Lower leg skin (tissue), 4 donors: ENCODE measurements at regions not wholly inside any gene's neighbourhood (a gene's known extent, or its start where the extent isn't known, plus 50 kb on each side); places are given as distances from the start of the nearest gene placed in this dataset.

Experiments used
- DNase-seq, 2 donors: peaks; one replicate each; pipeline ENCODE4 v3.0.0-alpha.2; 2019; ENCODE audit warnings: low spot score in 2 of 2
- H3K4me3 ChIP-seq: fragments of 200-600 bp; sonication (generic); 2 replicates; pipeline ENCODE4 v1.5.1; 2017; ENCODE audit warnings: mild to moderate bottlenecking, low read depth; ENCODE audit not compliant: poor library complexity, severe bottlenecking
- POLR2A ChIP-seq, 2 donors: fragments of 450-650 bp; IDR thresholded peaks; one replicate each; pipeline ENCODE4 v1.6.1; 2016 to 2017; ENCODE audit warnings: antibody characterized with exemption in 2 of 2, mild to moderate bottlenecking in 1 of 2, moderate library complexity in 1 of 2
- WGBS, 2 donors: methylation state at CpG; one replicate each; pipeline ENCODE4 v1.1.5; 2018; 5-methylcytosine and 5-hydroxymethylcytosine counted together
- intact Hi-C: fragments of 100-400 bp; cut with DNase I; formaldehyde crosslinking; loops from one replicate; pipeline ENCODE4 v1.15.0; 2023; ENCODE audit warnings: low total_unique reads
- TF ChIP-seq, protein P1 (sequence below), 3 donors: fragments of 450-650 bp; IDR thresholded peaks; one replicate each; pipeline ENCODE4 v1.5.1; 2016; ENCODE audit warnings: antibody characterized with exemption in 3 of 3, mild to moderate bottlenecking in 3 of 3, moderate library complexity in 2 of 3

DNA sequence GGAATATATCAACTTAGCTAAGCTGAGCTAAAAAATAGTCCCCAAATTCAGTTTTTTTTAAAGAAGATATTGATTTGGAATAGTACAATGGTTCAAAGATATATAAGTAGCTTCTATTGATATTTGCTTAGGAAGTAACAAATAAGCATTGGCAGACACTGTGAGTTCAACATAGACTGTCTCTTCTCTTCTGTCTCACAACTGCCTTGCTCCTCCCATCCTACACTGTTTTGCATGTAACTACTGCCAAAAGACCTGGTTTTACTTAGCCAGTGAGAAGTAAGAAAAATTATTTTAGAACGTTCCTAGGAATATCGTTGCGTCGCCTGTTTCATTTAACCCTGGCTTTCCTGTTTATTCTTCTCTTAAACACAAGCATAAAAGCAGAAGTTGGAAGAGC is 859.0 kb upstream of the SPRY2 start:
- intact Hi-C loops, result no loop called here
- TF ChIP-seq, protein P1, sequence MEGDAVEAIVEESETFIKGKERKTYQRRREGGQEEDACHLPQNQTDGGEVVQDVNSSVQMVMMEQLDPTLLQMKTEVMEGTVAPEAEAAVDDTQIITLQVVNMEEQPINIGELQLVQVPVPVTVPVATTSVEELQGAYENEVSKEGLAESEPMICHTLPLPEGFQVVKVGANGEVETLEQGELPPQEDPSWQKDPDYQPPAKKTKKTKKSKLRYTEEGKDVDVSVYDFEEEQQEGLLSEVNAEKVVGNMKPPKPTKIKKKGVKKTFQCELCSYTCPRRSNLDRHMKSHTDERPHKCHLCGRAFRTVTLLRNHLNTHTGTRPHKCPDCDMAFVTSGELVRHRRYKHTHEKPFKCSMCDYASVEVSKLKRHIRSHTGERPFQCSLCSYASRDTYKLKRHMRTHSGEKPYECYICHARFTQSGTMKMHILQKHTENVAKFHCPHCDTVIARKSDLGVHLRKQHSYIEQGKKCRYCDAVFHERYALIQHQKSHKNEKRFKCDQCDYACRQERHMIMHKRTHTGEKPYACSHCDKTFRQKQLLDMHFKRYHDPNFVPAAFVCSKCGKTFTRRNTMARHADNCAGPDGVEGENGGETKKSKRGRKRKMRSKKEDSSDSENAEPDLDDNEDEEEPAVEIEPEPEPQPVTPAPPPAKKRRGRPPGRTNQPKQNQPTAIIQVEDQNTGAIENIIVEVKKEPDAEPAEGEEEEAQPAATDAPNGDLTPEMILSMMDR (IDR thresholded peaks at IDR 0.05), result no peak
- no peak for TF ChIP-seq POLR2A (IDR thresholded peaks at IDR 0.05)
- 45 to 49% methylated on average over 4 of the region's 4 CpGs for WGBS, 2 donors
- DNase-seq, result no peak
- H3K4me3 ChIP-seq, result no peak overlapping the region

DNA sequence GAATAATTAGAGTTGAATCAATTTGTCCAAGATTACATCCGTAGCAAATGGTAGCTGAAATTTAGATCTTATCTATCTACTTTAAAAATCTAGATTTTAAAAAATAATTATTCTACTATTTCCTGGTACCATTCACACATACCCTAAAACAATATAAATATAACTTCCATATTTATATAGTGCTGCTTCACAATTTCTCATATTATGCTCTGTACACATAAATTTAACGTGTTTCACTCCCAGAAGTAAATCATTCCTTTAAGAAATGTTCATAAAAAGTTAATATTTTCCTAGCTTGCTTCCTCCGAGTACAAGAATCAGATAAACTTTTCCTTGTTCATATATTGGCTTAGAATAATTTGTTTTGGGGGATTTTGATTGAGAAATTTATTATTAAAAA is 857.0 kb upstream of the SPRY2 start:
- DNase-seq, result no peak
- intact Hi-C loops, result no loop called here
- 59 to 60% methylated on average over 3 of the region's 3 CpGs for WGBS, 2 donors
- TF ChIP-seq POLR2A (IDR thresholded peaks at IDR 0.05), result no peak
- H3K4me3 ChIP-seq, result no peak overlapping the region

DNA sequence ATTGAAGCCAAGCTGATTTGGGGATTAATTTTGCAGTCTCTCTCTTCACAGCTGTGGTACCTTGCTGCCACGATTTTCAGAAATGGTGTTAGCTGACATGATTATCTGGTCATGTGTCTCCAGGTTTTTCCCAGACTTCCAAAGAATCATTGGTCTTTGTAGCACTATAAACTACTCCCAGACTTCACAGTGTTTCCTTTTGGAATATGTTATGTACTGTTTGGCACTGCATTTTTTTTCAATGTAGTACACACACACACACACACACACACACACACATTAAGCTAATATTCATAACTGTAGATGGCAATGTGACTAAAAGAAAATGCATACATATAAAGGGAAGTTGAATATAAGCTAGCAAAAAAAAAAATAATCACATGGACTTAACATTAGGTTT is 856.6 kb upstream of the SPRY2 start:
- H3K4me3 ChIP-seq, result no peak overlapping the region
- no peak for TF ChIP-seq POLR2A (IDR thresholded peaks at IDR 0.05)
- TF ChIP-seq, protein P1 (IDR thresholded peaks at IDR 0.05), result no peak
- intact Hi-C loops, result no loop called here
- DNase-seq, result no peak
- 50 to 55% methylated on average over 1 of the region's 1 CpG for WGBS, 2 donors

DNA sequence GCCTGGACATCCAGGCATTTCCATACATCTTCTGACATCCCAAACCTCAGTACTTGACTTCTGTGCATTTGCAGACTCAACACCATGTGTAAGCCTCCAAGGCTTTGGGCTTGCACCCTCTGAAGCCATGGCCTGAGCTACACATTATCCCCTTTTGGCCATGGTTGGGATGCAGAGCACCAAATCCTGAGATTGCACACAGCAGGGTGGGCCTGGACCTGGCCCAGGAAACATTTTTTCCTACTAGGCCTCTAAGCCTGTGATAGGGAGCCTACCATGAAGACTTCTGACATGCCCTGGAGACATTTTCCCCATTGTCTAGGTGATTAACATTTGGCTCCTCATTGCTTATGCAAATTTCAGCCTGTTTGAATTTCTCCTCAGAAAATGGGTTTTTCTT is 853.4 kb upstream of the SPRY2 start:
- H3K4me3 ChIP-seq, result no peak overlapping the region
- intact Hi-C loops, result no loop called here
- no peak for TF ChIP-seq POLR2A (IDR thresholded peaks at IDR 0.05)
- TF ChIP-seq, protein P1 (IDR thresholded peaks at IDR 0.05), result no peak
- no peak for DNase-seq

DNA sequence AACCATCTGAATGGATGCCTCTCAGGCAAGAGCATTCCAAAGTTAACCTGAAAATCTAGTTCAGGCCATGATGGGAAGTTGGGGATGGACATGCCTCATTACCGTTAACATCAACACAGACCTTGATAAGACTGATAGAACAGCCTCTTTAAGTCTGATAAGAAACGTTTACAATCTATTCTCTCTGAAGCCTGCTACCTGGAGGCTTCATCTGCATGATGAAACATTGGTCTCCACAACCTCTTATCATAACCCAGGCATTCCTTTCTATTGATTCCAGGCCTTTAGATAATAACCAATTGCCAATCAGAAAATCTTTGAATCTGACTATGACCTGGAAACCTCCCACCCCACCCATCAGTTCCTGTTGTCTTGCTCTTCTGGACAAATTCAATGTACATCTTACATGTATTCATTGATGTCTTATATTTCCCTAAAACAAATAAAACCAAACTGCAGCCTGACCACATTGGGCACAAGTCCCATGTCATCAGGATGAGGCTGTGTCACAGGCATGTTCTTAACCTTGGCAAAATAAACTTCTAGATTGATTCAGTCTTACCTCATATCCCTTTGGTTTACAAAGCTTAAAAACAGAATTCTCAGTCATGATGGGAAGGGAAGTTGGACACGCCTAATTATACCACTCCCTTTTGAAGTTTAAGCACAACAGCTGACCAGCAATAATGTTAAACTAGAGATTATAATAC is 843.8 kb upstream of the SPRY2 start:
- no peak for DNase-seq
- 69 to 79% methylated on average over 3 of the region's 3 CpGs for WGBS, 2 donors
- intact Hi-C loops, result no loop called here
- H3K4me3 ChIP-seq, result no peak overlapping the region
- TF ChIP-seq POLR2A (IDR thresholded peaks at IDR 0.05), result no peak
- TF ChIP-seq, protein P1 (IDR thresholded peaks at IDR 0.05), result no peak

DNA sequence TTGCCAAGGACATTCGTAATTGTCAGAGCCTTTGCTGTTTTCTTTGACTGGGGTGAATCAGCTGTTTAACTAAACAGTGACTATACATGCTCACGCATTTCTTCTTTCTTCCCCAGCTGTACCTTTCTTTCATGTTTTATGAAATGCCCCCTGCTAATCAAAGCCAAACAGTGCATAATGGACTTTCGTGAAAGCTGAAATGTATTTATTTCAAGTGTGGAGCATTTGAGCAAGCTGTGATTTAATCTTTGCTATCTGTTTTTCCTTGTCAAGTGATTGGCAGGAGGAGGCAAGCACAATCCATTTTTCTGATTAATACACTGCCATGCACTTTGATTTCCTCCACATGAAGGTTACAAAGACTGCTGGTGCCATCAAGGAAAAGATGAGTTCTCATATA is 831.7 kb upstream of the SPRY2 start:
- intact Hi-C loops, result no loop called here
- TF ChIP-seq, protein P1 (IDR thresholded peaks at IDR 0.05), result no peak
- H3K4me3 ChIP-seq, result no peak overlapping the region
- 71 to 84% methylated on average over 3 of the region's 3 CpGs for WGBS, 2 donors
- no peak for DNase-seq
